ENCODE measurements at regions not wholly inside any gene's neighbourhood (a gene's known extent, or its start where the extent isn't known, plus 50 kb on each side); places are given as distances from the start of the nearest gene placed in this dataset.
"Not testable (repeated sequence)": the region's sequence is repeated elsewhere in the genome, so short reads cannot be mapped to it uniquely, and the experiment has no call there.

GRCh38 chr16:29155866-29156200, 171.0 kb downstream of the LAT start:
- DNase-seq, result not testable (repeated sequence)

GRCh38 chr16:29155131-29155865, 170.4 kb downstream of the LAT start:
- DNase-seq, result not testable (repeated sequence)

- DNase-seq, result no peak
Observed at GRCh38 chr16:29154676-29155121, 169.8 kb downstream of the LAT start.

- DNase-seq, result no peak
Observed at GRCh38 chr16:29154088-29154487, 169.2 kb downstream of the LAT start.

GRCh38 chr16:29153307-29153706, 168.5 kb downstream of the LAT start:
- DNase-seq, result not testable (repeated sequence)

GRCh38 chr16:29152544-29153031, 167.7 kb downstream of the LAT start:
- not testable (repeated sequence) for DNase-seq

GRCh38 chr16:29151317-29151716, 166.5 kb downstream of the LAT start:
- DNase-seq, result no peak

GRCh38 chr16:29149912-29150311, 165.1 kb downstream of the LAT start:
- DNase-seq, result not testable (repeated sequence)

GRCh38 chr16:29148867-29149272, 164.0 kb downstream of the LAT start:
- DNase-seq, result no peak

GRCh38 chr16:29148131-29148691, 163.4 kb downstream of the LAT start:
- no peak for DNase-seq

GRCh38 chr16:29147710-29148109, 162.9 kb downstream of the LAT start:
- not testable (repeated sequence) for DNase-seq

GRCh38 chr16:29146808-29147643, 162.2 kb downstream of the LAT start:
- not testable (repeated sequence) for DNase-seq

GRCh38 chr16:29146266-29146665, 161.4 kb downstream of the LAT start:
- no peak for DNase-seq

GRCh38 chr16:29145486-29146225, 160.8 kb downstream of the LAT start:
- not testable (repeated sequence) for DNase-seq

- not testable (repeated sequence) for DNase-seq
Observed at GRCh38 chr16:29145086-29145485, 160.2 kb downstream of the LAT start.

GRCh38 chr16:29144669-29145062, 159.8 kb downstream of the LAT start:
- DNase-seq, result not testable (repeated sequence)

- DNase-seq, result not testable (repeated sequence)
Observed at GRCh38 chr16:29143739-29144668, 159.2 kb downstream of the LAT start.

GRCh38 chr16:29142506-29142905, 157.7 kb downstream of the LAT start:
- not testable (repeated sequence) for DNase-seq

GRCh38 chr16:29141586-29142324, 156.9 kb downstream of the LAT start:
- no peak for DNase-seq

GRCh38 chr16:29141121-29141520, 156.3 kb downstream of the LAT start:
- DNase-seq, result not testable (repeated sequence)

Data from COR-L47 (cell line).